ENCODE measurements at regions not wholly inside any gene's neighbourhood (a gene's known extent, or its start where the extent isn't known, plus 50 kb on each side); places are given as distances from the start of the nearest gene placed in this dataset.
"Not testable (repeated sequence)": the region's sequence is repeated elsewhere in the genome, so short reads cannot be mapped to it uniquely, and the experiment has no call there.

DNA sequence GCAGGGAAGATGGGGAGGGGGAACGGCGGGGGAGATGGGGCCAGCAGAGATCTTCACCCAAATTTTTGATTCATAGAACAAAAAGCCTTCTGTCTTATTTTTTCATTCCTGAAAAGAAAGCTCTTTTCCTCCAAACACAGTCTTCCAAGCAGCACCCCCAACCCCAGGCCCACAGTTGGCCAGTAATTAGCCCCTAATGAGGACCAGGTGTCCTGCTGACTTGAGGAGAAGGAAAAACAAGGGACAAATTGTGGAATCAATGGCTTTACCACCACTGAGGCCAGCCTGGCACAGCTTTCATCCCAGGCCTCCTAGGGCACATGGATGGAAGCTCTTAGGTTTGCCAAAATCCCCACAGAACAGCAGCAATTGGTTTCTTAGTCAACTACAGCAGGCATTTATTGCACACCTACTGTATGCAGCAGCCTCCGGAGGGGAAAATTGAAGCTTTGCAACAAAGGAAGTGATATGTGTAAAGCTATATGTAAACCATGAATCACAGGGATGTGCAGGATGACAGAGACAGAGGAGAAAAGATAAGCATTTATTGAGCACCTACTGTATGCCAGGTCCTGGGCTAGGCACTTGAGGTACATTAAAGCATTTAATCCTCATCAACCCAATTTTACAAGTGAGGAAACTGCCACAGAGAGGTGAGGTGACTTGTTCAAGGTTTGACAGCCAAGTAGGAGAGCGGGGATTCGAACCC, 199.5 kb downstream of the TBC1D2B start:
- DNase-seq: no peak

DNA sequence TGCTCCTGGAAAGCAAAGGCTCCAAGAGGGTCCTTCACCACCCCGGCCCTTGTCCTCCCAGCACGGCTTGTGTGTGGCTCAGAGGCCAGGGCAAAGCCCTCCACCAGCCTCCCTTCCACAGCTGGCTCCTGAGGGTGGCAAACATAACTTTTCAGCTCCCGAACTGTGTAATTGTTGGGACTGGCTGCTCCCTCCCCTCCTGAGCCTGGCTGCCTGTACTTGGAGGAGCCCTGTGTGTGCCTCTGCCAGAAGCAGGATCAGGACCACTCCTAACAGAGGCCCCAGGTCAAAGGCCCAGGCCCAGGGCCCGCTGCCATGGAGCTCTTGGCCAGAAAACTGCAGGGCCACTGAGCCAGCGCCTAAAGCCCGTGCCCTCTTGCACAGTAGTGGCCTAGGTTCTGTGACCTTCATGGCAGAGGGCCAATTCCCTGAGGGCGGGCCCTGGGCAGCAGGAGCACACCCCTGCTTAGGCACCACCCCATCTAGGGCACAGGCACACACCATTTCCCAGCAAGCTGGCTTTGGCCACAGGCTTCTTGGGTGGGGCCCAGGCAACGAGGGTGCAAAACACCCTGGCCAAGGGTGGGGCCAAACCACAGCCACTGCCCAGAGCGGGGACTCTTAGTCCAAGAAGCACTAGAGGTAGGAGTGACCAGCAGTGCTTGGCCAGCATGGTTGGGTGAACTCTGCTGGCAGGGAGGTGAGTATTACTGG, 201.2 kb downstream of the TBC1D2B start:
- DNase-seq: not testable (repeated sequence)

DNA sequence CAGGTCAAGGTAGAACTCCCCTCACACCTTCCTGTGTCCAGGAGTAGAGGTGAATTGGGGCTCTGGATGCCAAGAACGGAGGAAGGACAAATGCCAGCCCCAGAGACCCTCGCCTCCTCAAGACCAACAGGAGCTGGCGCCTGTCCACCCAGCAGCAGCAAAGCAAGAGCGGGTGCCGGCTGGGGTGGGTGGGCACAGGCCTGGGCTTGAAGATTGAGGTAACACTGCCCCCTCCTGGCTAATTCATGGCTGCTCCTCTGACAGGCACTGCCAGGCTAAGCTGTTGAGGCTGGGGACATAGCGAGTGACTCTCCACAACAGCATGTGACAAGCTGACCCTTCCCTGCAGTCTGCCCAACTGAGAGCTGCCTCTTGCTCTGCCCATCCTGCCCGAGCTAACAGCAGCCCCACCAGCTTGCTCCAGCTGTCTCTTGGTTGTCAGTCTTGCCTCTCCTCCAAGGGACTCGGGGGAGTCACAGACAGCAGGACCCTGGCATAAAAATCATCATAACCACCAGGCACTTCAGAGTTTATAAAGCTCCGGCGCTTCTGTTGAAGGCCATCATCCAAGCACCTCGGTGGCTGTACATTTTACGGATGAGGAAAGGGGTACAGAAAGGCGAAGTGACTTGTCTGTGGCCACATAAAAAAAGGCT, 202.3 kb downstream of the TBC1D2B start:
- DNase-seq: not testable (repeated sequence)

DNA sequence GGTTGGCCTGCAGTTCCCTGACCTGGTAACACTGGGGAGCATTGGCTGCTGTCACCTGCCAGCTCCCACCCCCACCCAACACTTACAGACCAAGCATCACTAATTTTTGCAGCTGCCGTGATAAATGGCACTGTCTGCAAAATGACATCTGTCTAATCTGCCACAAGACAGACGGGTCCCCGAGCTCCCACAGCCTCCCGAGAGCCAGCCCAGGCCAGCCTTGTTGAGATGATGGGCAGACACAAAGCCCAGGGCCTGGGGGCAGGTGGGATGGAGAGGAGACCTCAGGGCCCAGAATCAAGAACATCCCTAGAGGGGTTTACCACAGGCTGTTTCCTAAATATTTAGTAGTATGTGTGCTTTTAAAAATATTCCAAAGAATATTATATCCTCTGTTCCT, 203.4 kb downstream of the TBC1D2B start:
- no peak for DNase-seq

DNA sequence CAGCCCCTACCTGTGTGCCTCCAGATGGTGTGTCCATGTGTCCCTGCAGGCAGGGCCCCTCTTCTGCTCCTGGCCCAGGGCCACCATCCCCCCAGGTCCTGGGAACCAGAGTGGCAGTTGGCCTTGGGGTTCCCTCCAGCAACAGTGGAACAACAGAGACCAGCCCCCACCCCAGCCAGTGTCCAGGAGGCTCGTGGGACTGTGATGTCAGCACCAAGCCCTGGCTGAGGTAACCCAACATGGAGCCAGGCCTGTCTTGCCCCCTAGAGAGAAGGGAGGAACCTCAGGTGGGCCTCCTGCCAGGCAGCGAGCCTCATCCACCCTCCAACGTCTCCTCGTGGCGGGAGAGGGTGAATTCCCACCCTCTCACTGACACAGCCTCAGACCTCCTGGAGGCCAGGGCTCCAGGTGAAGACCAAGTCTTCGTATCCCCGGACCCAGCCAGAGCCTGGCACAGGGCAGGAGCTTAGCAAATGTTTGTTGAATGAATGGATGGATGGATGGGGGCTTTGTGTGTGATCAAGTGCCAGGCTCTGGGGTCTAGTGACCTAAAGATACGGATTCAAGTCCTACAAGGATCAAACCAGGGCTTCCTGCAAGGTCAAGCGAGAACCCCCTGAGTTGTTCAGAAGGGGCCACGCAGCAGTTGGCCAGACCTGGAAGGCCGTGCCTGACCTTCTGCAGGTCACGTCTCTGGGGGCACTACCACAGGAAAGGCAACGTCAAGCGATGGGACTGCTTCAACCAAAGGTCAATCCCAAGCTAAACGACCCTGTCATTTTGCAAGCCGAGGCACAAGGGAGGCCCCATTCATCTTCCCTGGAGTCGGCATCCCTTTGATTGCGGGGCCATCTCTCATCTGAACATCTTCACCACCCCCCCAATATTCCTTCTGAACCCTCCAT, 204.7 kb downstream of the TBC1D2B start:
- DNase-seq: not testable (repeated sequence)

DNA sequence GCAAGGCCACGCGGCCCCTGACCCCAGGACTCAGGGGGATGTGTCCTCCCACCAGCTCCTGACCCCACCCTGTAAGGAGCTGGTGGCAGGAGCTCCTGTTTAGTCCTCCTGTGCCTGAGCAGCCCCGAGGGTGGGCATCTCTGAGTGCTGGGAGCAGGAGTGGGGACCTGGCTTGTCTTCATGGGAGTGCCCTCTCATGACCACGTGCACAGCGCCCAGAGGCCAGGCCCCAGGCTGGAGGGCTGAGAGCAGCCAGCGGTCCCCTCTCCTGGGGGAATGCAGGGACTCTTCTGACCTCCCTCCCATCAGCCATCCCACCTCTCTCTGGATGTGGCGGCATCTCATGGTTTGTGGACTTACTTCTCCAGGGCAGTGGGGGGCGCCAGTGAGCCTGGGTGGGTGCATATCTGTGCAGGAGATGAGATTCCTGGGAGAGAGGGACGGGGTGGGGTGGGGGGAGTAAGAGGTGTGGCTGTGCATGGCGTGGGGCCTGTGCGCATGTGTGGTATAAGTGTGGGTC, 205.6 kb downstream of the TBC1D2B start:
- DNase-seq: no peak

DNA sequence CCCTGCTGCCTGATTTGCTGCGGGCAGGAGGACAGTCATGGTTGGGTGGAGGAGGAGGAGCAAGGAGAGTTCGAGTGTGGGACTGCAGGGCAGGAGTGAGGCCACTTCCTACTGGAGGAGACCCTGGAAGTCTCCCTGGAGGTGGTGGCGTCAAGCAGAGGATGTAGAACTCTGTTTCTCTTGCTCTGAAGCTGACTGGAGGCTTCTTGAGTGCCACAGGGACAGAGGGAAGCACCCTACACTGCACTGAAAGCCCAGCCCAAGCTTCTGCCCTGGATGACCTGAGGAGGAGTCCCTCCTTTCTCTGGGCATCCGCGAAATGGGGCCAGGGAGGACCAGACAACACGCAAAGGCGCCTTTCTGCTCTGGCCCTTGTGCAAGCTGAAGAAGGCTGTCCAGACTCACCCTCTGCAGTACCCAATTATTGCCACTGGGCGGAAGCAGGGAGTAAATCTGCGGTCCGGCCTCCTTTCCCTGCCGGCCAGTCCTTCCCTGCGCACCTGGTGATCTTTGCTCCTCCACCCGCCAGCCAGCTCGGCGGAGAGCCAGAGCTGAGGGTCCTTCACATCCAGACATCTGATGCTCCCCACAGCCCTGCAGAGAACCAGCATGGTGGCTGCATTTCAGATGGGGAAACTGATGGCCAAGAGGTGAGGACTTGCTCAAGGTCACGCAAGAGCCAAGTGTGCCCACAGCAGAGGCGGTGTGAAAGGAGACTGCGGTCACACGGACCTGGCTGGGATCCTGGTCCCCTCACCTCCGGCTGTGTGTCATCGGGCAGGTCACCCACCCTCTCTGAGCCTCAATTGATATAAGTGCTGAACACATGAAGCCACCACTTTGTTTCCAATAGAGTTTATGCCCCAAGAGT, 207.1 kb downstream of the TBC1D2B start:
- DNase-seq: no peak

DNA sequence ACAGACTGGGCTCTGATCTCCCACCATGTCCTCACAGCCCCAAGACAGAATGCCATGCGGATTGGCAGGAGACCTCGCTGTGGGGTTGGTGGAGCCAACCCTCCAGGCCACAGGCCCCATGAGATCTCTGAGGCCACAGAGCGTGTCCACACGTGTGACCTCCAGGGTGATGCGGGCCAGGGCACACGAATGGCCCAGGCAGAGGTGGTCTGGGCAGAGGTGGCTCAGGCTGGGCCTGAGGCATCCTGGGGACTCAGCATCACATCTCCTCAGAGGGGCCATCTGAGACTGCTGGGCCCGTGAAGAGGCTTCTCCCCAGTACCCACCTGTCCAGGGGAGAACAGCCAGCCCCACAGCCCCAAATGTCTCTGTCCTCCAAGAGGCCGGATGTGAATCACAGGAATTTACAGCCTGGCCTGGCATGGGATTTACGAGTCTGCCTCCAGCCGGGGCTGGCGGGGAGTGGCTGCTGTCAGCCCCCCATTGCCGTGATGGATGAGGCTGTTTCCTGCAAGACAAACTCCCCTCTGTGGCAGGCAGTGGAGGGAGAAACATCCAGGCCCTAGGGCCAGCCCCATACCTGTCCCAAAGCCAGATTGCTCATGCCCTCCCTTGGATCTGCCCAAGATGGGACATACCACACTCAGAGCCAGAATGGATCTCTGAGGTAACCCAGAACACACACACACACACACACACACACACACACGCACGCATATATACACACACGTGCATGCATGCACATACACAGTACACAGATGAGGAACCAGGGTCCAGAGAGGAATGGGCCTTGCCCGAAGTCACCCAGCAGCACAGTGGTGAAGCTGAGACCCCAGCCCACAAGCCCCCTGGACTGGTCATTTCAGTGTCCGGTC, 208.3 kb downstream of the TBC1D2B start:
- DNase-seq: no peak

DNA sequence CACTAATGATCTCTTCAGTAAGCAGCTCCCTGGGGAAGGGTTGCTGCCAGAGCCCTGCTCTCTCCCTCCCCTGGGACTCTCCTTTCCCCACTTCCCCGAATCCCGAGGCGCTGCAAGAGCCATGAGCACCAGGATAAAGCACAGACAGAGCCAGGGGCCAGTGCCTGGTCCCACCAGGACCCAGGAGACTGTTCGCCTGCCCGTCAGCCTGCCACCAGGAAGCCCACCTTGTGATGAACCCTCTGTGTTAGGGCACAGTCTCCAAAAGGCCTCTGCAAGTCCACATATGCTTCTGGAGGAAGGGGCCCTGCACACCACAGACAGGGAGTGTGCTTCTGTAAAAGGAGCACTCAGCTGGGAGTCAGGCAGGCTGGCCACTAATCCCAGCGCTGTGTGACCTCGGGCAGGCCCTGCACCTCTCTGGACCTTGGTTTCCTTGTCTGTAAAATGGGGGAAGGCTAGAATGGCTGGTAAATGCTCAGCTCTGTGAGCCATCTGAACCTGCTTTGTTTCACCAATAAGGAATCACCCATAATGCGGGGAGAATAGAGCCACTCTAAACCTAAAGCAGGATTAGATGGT, 209.4 kb downstream of the TBC1D2B start:
- not testable (repeated sequence) for DNase-seq

DNA sequence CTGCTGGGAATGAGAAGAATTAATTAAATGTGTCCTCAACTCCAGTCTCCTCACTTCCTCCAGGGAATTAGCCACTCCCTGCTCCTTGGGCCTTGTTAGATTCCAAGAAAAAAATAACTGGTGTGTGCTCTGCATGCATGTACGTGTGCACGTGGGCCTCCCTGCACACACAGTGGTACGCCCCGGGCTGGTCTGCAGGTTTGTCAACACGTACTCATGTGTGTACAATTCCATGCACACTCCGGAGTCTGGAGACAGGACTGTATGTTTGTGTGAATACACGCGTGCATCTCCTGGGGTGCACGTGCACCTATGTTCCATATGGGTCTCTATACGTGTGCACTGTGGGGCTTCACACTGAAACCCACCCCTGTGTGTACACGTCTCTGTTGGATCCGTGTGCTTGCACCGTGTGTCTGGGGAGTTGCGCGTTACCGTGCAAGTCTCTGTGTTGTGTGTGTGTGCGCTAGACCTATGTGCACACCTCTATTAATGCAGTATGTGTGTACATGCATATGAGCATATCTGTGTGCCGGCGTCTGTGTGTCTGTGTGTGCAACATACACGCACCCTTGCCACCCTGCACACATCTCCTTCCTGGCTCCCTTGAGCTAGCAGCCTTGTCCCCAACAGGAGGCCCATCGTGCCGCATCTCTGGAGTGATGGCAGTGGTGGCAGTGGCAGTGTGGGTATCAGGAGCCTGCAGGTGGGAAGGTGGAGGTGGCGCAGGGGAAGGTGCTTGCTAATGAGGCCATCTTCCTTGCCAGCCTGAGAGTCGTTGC, 210.1 kb downstream of the TBC1D2B start:
- DNase-seq: no peak

DNA sequence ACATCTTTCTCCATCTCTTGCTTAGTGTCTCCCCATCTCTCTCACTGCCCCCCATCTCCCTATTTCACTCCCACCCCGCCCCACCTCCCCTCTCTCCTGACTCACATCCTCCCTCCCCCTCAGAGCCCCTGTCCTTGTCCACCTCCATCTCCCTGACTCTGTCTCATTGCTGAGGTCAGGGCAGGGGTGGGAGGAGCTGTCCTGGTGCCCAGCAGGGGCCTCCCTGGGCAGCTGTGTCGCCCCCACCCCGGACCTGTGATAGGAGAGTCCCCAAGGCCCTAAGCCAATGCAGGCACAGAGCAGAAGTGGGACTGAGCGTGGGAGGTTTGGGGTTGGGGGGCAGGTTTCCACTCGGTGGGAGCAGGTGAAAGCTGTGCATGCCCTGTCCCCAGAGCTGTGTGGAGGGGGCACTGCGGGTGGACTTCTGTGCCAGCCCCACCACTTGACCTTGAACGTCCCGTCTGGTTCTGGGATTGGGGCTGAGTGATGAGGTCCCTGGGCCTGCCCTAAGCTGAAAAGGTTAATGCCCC, 210.8 kb downstream of the TBC1D2B start:
- no peak for DNase-seq

DNA sequence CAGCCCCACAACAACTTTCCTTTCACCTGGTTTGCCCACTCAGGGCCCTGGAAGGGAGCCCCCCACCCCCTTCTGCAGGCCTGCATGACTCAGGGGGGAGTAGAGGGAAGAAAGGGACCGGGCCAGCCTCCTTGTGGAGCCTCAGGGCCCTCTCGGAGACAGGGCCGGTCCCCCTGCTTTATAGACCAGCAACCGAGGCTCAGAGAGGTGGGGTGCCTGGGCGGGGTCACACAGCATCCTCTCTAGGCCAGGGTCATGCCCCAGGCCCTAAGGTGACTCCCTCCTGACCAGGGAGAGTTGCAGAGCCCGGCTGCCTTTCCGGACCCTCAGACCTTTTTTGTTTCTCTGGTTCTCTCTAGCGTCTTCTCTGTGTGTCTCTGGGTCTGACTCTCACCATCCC, 211.3 kb downstream of the TBC1D2B start:
- no peak for DNase-seq

DNA sequence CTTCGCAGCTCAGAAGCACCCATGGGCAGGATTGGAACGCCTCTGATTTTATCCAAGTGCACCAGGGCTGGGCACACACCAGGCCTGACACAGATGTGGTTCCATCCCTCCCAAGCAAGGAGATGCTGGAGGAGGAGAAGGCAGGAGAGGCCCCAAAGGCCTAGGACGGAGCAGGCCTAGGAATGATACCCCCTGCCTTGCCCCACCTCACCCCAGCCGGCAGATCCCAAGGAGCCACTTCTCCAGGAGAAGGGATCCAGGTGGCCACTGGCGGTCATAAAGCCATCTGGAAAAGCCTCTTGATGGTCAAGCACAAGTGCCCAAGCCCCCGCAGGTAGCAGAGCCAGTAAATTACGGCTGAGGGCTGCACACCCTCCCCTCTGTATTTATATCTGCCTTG, 211.8 kb downstream of the TBC1D2B start:
- no peak for DNase-seq

DNA sequence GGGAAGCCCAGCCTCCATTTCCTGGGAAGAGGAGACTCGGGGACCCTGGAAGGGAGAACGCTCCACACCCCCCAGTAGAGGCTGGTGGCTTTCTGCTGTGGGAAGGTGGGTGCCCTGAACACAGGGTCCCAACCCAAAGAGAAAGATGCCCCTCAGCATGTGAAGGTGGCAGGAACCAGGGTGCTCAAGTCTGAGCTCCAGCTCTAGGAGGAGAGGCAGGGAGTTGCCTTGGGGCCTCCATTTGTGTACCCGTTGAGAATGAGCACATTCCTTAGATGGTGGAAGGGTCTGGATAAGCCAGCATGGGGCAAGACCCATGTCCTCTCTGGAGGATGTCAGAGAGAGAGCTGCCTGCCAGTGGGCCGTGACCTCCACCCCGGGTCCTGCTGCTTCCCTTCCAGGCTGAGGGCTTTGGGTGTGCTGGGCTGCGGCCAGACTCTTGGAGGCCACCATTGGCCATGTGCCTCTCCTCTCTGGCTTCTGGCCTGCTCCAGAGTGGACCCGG, 212.4 kb downstream of the TBC1D2B start:
- no peak for DNase-seq

DNA sequence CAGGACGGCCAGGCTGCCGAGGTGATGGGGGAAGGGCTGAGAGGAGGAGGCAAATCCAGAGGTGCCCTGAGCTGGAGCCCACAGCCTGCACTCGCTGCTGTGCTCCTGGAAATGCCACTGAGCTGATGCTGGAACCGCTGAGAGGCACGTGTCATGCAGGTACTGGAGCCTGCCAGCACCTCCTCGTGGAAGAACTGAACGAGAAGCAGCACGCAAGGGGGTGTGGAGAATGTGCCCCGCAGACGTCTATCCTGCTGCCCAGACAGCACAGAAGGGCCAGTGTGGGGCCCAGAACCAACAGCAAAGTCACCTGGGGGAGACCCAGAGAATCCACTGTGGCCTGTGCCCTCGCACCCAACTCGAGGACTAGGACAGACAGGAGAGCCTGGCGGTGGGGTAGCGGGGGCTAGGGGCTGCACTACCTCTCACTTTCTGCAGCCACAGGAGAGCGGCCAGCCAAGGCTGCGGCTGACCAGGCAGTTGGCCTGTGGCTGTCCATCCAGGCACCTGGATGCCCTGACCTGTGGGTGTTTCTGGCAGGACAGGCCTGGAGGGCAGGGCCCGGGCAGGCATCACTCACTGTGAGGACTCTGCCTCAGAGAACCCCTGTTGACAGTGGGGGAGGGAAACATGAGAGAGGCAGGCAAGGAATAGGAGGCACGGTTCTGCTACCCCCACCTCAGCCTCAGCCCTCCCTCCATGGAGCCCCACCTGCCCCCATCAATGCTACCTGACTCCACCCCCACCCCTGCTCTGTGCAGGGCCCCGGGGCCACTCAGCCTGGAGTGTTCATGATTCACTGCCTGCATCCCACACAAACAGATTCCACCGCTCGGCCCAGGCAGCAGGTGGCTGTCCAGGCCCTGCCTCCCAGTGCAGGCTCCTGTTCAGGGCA, 213.1 kb downstream of the TBC1D2B start:
- no peak for DNase-seq

DNA sequence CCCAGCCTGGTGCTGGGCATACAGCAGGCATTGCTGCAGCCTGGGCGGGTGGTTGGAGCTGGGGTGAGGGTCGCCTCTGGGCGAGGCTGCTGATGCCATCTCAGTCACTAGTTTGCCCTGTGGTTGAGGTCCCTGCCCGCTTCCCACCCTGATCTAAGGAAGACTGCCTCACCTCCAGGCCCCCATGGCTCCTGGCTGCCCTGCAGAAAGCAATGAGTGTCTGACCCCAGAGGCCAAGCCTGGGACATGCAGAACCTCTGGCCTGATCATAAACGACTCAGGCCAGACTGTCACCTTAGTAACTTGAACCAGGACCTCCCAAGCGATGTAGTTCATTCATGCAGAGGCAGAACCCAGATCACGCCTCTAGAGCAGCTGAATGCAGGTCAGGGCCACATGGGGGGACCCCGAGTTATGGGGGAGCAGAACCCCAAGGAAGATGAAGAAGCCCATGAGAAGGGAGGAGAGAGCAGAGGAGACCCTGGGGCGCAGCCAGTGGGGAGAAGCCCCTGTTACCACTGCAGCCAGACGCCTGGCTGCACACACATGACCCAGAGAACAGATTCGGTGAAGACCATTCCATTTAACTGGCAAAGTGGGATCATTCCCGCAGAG, 213.9 kb downstream of the TBC1D2B start:
- DNase-seq: no peak

DNA sequence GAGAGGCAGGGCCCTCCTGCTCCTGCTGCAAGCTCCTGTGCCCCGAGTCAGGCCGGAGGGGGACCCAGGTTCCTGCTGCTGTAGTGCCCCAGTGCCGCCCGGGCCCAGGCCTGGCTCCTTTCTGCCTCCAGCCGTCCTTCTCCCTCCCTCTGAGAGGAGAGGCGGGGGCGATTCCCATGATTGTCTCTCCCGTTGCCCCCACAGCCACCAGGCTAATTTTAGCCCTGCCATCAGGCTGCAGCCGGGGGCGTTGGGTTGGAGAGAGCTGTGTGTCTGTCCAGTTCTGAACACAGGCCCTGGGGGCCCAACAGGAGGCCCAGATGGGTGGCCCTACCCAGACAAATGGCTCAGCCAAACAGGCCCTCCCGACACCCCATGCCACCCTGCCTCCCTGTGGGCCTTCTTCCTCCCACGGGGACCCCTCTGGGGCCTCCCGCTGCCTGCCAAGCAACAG, 214.8 kb downstream of the TBC1D2B start:
- DNase-seq: no peak
